ENCODE measurements at regions not wholly inside any gene's neighbourhood (a gene's known extent, or its start where the extent isn't known, plus 50 kb on each side); places are given as distances from the start of the nearest gene placed in this dataset.

GRCh38 chr9:78163834-78164233 is 72.0 kb upstream of the CEP78 start:
- no peak for TF ChIP-seq CTCF (IDR thresholded peaks at IDR 0.05)
- TF ChIP-seq EZH2 (IDR thresholded peaks at IDR 0.05): no peak

Measured in neural progenitor cell (in vitro differentiated cells).